Loucy (cell line): ENCODE measurements at regions not wholly inside any gene's neighbourhood (a gene's known extent, or its start where the extent isn't known, plus 50 kb on each side); places are given as distances from the start of the nearest gene placed in this dataset.

ENCODE experiments used
- H2AFZ ChIP-seq: fragments of 200-600 bp; sonication (generic); 2 replicates; pipeline ENCODE4 v1.6.0; 2016; ENCODE audit warnings: antibody characterized with exemption, mild to moderate bottlenecking, low read length, moderate library complexity
- H3F3A ChIP-seq: fragments of 200-600 bp; 2 replicates; pipeline ENCODE4 v1.6.0; 2016; ENCODE audit warnings: antibody characterized with exemption, low read depth, mild to moderate bottlenecking
- H3K27me3 ChIP-seq: fragments of 200-600 bp; sonication (generic); 2 replicates; pipeline ENCODE4 v1.6.1; 2014; ENCODE audit warnings: low read length, mild to moderate bottlenecking; ENCODE audit not compliant: insufficient read depth, poor library complexity, severe bottlenecking
- H3K36me3 ChIP-seq: fragments of 200-600 bp; sonication (generic); 2 replicates; pipeline ENCODE4 v1.6.1; 2016; ENCODE audit warnings: low read length; ENCODE audit not compliant: insufficient read depth
- H3K4me1 ChIP-seq: fragments of 200-600 bp; sonication (generic); 2 replicates; pipeline ENCODE4 v1.5.1; 2014; ENCODE audit warnings: low read length, mild to moderate bottlenecking; ENCODE audit not compliant: insufficient read depth, poor library complexity, severe bottlenecking
- H3K4me2 ChIP-seq: fragments of 200-600 bp; sonication (generic); 2 replicates; pipeline ENCODE4 v1.6.0; 2014; ENCODE audit warnings: antibody characterized with exemption, low read length, low read depth, mild to moderate bottlenecking; ENCODE audit not compliant: poor library complexity, severe bottlenecking
- H3K4me3 ChIP-seq: fragments of 200-600 bp; sonication (generic); 2 replicates; pipeline ENCODE4 v1.5.1; 2014; ENCODE audit warnings: low read length, mild to moderate bottlenecking, mixed read lengths; ENCODE audit not compliant: poor library complexity, severe bottlenecking
- H3K79me2 ChIP-seq: fragments of 200-600 bp; sonication (generic); 2 replicates; pipeline ENCODE4 v1.6.1; 2014; ENCODE audit warnings: low read length; ENCODE audit not compliant: insufficient read depth
- H3K9ac ChIP-seq: fragments of 200-600 bp; sonication (generic); 2 replicates; pipeline ENCODE4 v1.6.0; 2014; ENCODE audit warnings: mild to moderate bottlenecking, low read depth, low read length, moderate library complexity; ENCODE audit not compliant: poor library complexity, severe bottlenecking
- H3K9me2 ChIP-seq: fragments of 200-600 bp; sonication (generic); replicated peaks from 2 replicates; pipeline ENCODE4 v1.6.1; 2016; ENCODE audit warnings: low read depth, low read length, mixed read lengths
- H3K9me3 ChIP-seq: fragments of 200-600 bp; sonication (generic); 2 replicates; pipeline ENCODE4 v1.6.1; 2014; ENCODE audit warnings: mild to moderate bottlenecking, antibody characterized with exemption, low read length, low read depth; ENCODE audit not compliant: insufficient read depth
- H4K20me1 ChIP-seq: fragments of 200-600 bp; sonication (generic); 2 replicates; pipeline ENCODE4 v1.6.0; 2014; ENCODE audit warnings: antibody characterized with exemption, low read length, mild to moderate bottlenecking; ENCODE audit not compliant: insufficient read depth, poor library complexity, severe bottlenecking
- EZH2phosphoT487 ChIP-seq: fragments of 200-600 bp; IDR thresholded peaks from 2 replicates; pipeline ENCODE4 v1.6.1; 2018; ENCODE audit warnings: antibody characterized with exemption, mild to moderate bottlenecking, moderate library complexity, borderline replicate concordance
- TF ChIP-seq, protein P1 (sequence below): fragments of 200-600 bp; sonication (generic); conservative IDR thresholded peaks from 2 replicates; pipeline ENCODE4 v1.5.1; 2014; ENCODE audit warnings: mild to moderate bottlenecking, antibody characterized with exemption, low read length

DNA sequence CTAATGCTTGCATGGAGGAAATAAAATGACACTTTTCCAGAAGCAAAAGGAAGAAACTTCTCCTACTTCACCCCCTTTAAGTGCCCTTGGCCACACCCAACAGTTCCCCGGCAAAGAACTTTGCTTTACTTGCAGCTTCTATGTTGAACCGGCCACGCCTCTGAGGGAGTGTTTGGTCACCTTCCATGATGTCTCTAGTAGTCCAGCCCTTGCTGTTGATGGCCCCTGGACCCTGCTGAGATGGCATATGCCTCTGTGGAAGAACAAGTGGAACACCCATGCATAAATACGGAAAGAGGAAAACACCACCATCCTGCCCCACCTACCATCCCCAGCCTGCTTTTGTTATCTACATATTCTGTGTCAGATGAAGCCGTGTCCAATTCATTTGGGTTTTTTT, 218.3 kb upstream of the POU3F3 start:
- H3K27me3 ChIP-seq = no peaks in the 10 kb centered on the region
- no peaks in the 10 kb centered on the region for H3K9me3 ChIP-seq
- peaks cover 25% of the 10 kb centered on the region for H3K4me1 ChIP-seq
- H3F3A ChIP-seq = no peaks in the 10 kb centered on the region
- TF ChIP-seq EZH2phosphoT487 = no peak
- TF ChIP-seq, protein P1, sequence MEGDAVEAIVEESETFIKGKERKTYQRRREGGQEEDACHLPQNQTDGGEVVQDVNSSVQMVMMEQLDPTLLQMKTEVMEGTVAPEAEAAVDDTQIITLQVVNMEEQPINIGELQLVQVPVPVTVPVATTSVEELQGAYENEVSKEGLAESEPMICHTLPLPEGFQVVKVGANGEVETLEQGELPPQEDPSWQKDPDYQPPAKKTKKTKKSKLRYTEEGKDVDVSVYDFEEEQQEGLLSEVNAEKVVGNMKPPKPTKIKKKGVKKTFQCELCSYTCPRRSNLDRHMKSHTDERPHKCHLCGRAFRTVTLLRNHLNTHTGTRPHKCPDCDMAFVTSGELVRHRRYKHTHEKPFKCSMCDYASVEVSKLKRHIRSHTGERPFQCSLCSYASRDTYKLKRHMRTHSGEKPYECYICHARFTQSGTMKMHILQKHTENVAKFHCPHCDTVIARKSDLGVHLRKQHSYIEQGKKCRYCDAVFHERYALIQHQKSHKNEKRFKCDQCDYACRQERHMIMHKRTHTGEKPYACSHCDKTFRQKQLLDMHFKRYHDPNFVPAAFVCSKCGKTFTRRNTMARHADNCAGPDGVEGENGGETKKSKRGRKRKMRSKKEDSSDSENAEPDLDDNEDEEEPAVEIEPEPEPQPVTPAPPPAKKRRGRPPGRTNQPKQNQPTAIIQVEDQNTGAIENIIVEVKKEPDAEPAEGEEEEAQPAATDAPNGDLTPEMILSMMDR = no peak
- H3K4me3 ChIP-seq = no peak overlapping the region
- no peaks in the 10 kb centered on the region for H3K9me2 ChIP-seq
- no peaks in the 10 kb centered on the region for H3K79me2 ChIP-seq
- no peak overlapping the region for H3K4me2 ChIP-seq
- H2AFZ ChIP-seq = no peak overlapping the region
- H4K20me1 ChIP-seq = no peaks in the 10 kb centered on the region
- H3K36me3 ChIP-seq = no peaks in the 10 kb centered on the region
- H3K9ac ChIP-seq = no peak overlapping the region

DNA sequence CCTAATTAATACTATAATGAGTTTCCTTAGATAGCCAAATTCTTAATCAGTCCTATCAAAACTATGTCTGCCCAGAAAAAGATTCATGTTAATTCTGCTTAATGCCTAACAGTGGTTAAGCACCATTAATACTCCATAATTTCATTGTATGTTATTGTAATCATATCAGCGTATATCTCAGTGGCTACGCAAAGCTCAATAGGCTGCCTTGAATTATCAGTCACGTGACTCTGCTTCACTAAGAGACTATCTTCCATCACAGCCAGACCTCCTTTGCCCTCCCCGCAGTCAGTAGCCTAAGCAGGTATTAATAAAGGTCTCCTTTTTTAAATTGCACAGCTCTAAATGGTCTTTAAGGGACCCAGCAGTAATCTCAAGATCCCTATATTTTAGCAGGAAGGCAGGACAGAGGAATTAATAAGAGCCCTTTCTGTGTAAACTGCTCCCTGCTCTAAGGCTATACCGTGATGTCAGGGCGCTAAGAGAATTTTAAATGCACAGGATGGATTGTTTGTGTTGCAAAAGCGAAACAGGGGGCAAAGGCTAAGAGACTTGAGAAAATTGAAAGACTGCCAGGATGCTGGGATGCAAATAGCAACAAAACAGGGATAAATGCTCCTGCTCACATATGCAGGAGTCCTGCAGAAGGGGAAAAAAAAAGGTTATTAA, 215.6 kb upstream of the POU3F3 start:
- no peaks in the 10 kb centered on the region for H3K27me3 ChIP-seq
- H3K9me3 ChIP-seq = no peaks in the 10 kb centered on the region
- no peaks in the 10 kb centered on the region for H3K9me2 ChIP-seq
- no peak overlapping the region for H3K9ac ChIP-seq
- H2AFZ ChIP-seq = no peak overlapping the region
- no peaks in the 10 kb centered on the region for H3K79me2 ChIP-seq
- peaks cover 46% of the 10 kb centered on the region for H3K4me1 ChIP-seq
- no peak overlapping the region for H3K4me3 ChIP-seq
- H4K20me1 ChIP-seq = no peaks in the 10 kb centered on the region
- no peak overlapping the region for H3K4me2 ChIP-seq
- no peaks in the 10 kb centered on the region; the same call in 1 of the 2 replicates for H3F3A ChIP-seq
- no peaks in the 10 kb centered on the region for H3K36me3 ChIP-seq
- TF ChIP-seq EZH2phosphoT487 = no peak
- TF ChIP-seq, protein P1 = no peak

DNA sequence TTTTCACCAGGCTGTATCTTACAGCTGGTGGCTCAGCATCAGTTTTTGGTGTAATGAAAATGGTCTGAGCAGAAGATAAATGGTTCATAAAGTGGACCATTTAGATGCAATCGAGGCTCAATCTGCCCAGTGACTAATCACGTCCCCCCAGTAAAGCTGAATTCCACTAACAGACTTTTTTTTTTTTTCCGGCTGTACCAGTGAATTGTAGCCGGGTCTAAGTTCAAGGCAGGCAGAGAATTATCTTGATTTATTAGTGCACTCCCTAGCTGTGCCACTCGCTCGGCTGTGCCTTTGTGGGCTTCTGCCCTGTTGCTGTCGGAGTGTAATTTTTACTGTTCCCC, 215.1 kb upstream of the POU3F3 start:
- Histone ChIP-seq H3K4me1 (peaks cover 50% of the 10 kb centered on the region), H3K4me3 (no peak overlapping the region), H2AFZ (no peak overlapping the region), H3K4me2 (no peak overlapping the region), H3K9ac (no peak overlapping the region), H3F3A (no peaks in the 10 kb centered on the region; the same call in 1 of the 2 replicates), H3K36me3 (no peaks in the 10 kb centered on the region), H4K20me1 (no peaks in the 10 kb centered on the region), H3K9me2 (no peaks in the 10 kb centered on the region), H3K27me3 (no peaks in the 10 kb centered on the region), H3K79me2 (no peaks in the 10 kb centered on the region), H3K9me3 (no peaks in the 10 kb centered on the region)
- TF ChIP-seq EZH2phosphoT487 = no peak
- TF ChIP-seq, protein P1 = no peak
